ENCODE measurements at regions not wholly inside any gene's neighbourhood (a gene's known extent, or its start where the extent isn't known, plus 50 kb on each side); places are given as distances from the start of the nearest gene placed in this dataset.
A peak's percentile ranks its signal among the peaks of the same experiment; 100 is the strongest.

DNA sequence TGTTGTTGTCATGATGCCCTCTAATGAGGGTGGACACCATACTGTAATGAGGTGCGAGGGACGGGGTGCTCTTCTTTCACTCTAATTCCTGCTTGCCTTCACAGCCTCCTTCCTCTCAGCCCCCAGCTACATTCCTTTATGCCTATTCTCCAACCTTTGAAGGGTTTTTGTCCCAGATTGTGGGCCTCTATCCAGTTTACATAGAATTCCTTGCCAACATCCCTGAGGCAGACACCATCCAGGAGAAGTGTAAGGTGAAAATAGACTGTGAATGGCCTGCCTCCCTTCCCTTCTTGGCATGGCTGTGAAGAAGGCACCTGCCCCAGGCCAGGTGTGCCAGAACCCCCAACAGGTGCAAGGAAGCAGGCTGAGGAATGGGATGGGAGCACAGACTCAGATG, 122.3 kb downstream of the CHST1 start:
- H3K9me3 ChIP-seq = no peaks in the 10 kb centered on the region
- 75% methylated on average over 2 of the region's 2 CpGs; no CpG with 5 or more reads in 1 of the 2 donors for WGBS, 2 donors (ENCODE audit: low coverage in 1 of 2)
- no peak overlapping the region for H3K4me3 ChIP-seq
- TF ChIP-seq POLR2A (IDR thresholded peaks at IDR 0.05) (no peak), EP300 (IDR thresholded peaks at IDR 0.05) (no peak), POLR2AphosphoS5 (IDR thresholded peaks at IDR 0.05) (no peak)
- TF ChIP-seq, protein P1, sequence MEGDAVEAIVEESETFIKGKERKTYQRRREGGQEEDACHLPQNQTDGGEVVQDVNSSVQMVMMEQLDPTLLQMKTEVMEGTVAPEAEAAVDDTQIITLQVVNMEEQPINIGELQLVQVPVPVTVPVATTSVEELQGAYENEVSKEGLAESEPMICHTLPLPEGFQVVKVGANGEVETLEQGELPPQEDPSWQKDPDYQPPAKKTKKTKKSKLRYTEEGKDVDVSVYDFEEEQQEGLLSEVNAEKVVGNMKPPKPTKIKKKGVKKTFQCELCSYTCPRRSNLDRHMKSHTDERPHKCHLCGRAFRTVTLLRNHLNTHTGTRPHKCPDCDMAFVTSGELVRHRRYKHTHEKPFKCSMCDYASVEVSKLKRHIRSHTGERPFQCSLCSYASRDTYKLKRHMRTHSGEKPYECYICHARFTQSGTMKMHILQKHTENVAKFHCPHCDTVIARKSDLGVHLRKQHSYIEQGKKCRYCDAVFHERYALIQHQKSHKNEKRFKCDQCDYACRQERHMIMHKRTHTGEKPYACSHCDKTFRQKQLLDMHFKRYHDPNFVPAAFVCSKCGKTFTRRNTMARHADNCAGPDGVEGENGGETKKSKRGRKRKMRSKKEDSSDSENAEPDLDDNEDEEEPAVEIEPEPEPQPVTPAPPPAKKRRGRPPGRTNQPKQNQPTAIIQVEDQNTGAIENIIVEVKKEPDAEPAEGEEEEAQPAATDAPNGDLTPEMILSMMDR (IDR thresholded peaks at IDR 0.05) = no peak
- ATAC-seq = no peak
- H3K27ac ChIP-seq = no peak overlapping the region
- peaks cover 58% of the 10 kb centered on the region for H3K27me3 ChIP-seq
- H3K36me3 ChIP-seq = no peaks in the 10 kb centered on the region
- peaks cover 0 to 6% (median 0%) of the 10 kb centered on the region in 3 donors for H3K4me1 ChIP-seq

DNA sequence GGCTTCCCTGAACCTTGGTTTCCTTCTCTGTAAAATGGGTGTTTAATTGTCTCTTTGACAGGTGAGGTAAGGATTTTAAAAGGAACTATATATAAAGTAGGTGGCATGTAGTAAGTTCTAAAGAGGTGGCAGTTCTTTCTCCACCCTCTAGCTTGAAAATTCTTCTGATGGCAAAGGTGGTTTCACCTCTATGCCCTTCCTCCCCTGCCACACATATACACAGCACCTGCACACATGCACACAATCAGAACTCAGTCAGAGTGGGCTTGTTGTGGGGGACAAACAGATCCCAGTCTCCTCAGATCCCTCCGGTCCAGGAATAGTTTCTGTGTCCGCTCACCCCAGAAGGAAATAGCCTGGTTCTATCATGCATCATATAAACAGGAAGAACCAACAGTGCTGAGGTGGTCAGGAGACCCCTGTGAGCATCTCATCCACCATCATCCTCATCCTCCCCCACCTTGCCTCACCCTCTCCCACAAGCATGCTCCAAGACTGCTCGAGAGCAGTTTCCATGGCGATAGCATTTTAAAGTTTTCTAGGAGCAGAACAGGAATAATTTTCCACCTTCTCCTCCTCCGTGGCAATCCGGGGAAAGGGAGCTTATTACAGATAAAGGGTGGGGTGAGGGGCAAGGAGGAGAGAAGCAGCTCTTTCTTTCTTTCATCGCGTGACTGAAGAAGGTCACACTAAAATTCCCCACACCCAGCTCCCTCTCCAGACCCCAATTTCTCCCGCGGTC, 123.6 kb downstream of the CHST1 start:
- 46% methylated on average over 9 of the region's 10 CpGs; no CpG with 5 or more reads in 1 of the 2 donors for WGBS, 2 donors (ENCODE audit: low coverage in 1 of 2)
- no peaks in the 10 kb centered on the region for H3K36me3 ChIP-seq
- H3K9me3 ChIP-seq = no peaks in the 10 kb centered on the region
- H3K4me3 ChIP-seq = no peak overlapping the region
- peaks cover 0 to 10% (median 0%) of the 10 kb centered on the region in 3 donors for H3K4me1 ChIP-seq
- H3K27me3 ChIP-seq = peaks cover 63% of the 10 kb centered on the region
- no peak overlapping the region for H3K27ac ChIP-seq
- TF ChIP-seq POLR2AphosphoS5 (IDR thresholded peaks at IDR 0.05) (no peak), POLR2A (IDR thresholded peaks at IDR 0.05) (no peak), EP300 (IDR thresholded peaks at IDR 0.05) (no peak)
- TF ChIP-seq, protein P1 (IDR thresholded peaks at IDR 0.05) = no peak
- ATAC-seq = no peak

DNA sequence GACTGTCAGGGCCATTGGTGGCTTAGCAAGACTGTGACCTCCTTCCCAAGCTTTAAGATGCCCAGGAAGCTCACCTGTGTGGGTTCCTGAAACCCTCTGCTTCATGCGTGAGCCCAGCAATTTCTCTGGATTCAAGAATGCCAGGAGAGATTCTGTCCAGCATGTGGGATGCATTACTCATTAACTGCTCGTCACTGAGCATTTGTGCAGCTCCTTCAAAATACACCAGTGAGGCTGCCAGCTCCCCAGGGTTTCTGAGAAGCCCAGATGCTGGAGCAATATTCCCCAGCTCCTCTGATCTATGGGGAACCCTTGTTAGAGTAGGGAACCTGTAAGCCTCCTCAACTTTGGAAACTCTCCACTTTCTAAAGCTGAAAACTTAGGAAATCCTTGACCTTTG, 126.5 kb downstream of the CHST1 start:
- WGBS, 2 donors (ENCODE audit: low coverage in 1 of 2) = 36 to 38% methylated on average over 1 to 2 of the region's 2 CpGs
- Histone ChIP-seq H3K27me3 (peaks cover 59% of the 10 kb centered on the region), H3K4me1 (peaks cover 0 to 10% (median 0%) of the 10 kb centered on the region in 3 donors), H3K9me3 (no peaks in the 10 kb centered on the region), H3K36me3 (no peaks in the 10 kb centered on the region), H3K27ac (no peak overlapping the region), H3K4me3 (no peak overlapping the region)
- no peak for ATAC-seq
- TF ChIP-seq POLR2AphosphoS5 (IDR thresholded peaks at IDR 0.05) = no peak
- no peak for TF ChIP-seq EP300 (IDR thresholded peaks at IDR 0.05)
- TF ChIP-seq POLR2A (IDR thresholded peaks at IDR 0.05) = no peak
- TF ChIP-seq, protein P1 (IDR thresholded peaks at IDR 0.05) = no peak

DNA sequence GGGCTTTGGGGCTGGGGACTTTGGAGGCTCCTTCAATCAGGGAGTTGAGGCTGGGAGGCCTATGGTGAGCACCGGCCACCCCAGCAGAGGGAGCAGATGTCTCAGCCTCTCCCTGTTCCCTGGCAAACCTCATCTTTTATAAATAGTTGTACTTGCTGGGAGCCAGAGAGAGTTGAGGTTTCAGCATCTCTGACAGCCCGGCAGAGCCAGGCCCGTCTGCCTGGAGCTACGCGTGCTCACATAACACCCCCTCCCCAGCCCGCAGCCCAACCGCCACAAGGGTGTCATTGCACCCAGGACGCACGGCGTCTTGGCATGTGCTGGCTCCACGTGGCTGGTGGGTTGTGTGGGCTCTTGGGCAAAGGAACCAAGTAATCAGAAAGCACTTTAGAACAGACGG, 127.1 kb downstream of the CHST1 start:
- ATAC-seq = peak; percentile 83
- peaks cover 58% of the 10 kb centered on the region for H3K27me3 ChIP-seq
- WGBS, 2 donors (ENCODE audit: low coverage in 1 of 2) = 36 to 38% methylated on average over 6 of the region's 12 CpGs

More for the DNA sequence above, 127.1 kb downstream of the CHST1 start:
- no peaks in the 10 kb centered on the region for H3K9me3 ChIP-seq
- no peak for TF ChIP-seq EP300 (IDR thresholded peaks at IDR 0.05)
- TF ChIP-seq, protein P1 (IDR thresholded peaks at IDR 0.05) = peak in 1 of 4 experiments; percentile 24
- peaks cover 0 to 10% (median 0%) of the 10 kb centered on the region in 3 donors for H3K4me1 ChIP-seq
- H3K36me3 ChIP-seq = no peaks in the 10 kb centered on the region
- H3K27ac ChIP-seq = no peak overlapping the region
- H3K4me3 ChIP-seq = no peak overlapping the region

Measured in gastroesophageal sphincter (tissue), 4 donors.